Occipital lobe (tissue), 1 donor: ENCODE measurements at regions not wholly inside any gene's neighbourhood (a gene's known extent, or its start where the extent isn't known, plus 50 kb on each side); places are given as distances from the start of the nearest gene placed in this dataset.

Experiments
- DNase-seq: peaks from one replicate; lab custom pipeline; 2025; lab: John Stamatoyannopoulos, UW

- DNase-seq, result no peak
These were observed 1396.1 kb upstream of the TMEFF2 start for GRCh38 chr2:193590831-193591230.

DNA sequence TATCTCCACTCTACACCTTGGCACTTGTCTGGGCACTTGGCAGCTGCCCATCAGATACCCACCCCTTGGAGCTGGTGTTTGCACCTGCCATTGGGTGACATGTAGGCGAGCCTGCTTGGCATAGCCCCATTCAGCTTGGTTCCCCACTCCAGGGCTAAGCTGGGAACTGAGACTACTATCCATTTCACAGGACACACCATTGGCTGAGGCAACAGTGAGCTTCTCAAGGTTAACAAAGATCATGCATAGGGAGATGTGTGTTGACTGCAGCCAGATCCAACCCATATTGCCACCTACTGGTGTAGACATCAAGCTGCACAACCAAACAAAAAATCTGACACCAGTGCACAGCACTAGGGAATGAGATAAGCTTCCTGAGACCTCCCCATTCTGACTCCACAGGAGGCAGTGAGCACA, 1389.8 kb upstream of the TMEFF2 start:
- DNase-seq, result no peak

DNA sequence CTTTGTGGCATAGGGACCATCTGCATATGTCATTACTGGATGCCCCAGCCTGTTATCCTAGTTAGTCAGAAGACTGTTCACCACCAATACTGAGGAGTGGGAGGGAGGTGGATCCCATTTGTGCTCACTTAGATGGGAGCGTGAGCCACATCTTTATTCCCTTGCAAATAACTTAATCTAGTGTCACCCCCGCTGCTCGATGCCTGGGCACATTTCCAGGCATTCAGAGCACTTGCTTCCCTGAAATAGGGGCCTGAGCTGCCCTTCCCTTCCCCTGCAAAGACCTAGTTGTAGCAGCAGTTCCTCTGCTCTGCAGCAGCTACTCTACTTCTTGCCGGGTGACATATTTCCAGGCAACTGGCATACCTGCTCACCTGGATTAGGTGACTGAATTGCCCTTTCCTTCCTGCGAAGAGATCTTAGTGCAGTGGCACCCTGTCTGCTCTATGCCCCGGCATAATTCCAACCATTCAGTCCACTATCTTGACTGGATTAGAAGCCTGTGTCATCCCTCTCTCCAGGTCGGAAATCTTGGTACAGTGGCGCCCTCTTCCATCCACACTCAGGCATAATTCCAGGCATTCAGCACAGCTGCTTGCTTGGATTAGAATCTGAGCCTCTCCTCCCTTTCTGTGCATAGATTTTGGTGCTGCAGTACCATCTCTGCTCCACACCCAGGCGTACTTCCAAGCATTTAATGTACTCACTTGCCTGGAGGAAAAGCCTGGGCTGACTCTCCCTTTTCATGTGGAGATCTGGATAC, 1389.1 kb upstream of the TMEFF2 start:
- DNase-seq, result no peak

DNA sequence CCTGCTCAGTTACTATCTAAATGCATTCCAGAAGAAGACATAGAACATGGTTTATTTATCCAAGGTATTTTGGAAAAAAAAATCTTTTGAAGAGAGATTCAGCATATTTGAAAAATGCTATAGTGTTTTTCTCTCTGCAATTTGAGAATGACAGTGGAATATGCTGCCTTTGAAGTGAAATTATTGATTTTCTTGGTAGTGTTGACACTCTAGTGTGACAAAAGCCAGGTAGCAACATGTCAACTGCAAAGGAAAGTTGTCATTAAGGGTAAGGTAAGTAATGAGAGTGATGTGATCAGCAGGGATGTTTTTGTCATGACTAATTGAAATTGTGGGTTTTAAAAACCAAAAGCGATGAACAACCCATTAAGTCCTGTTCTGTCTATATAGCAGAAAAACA, 1387.1 kb upstream of the TMEFF2 start:
- DNase-seq, result no peak

- DNase-seq, result no peak
These were observed 1385.6 kb upstream of the TMEFF2 start for GRCh38 chr2:193580176-193580950.

DNA sequence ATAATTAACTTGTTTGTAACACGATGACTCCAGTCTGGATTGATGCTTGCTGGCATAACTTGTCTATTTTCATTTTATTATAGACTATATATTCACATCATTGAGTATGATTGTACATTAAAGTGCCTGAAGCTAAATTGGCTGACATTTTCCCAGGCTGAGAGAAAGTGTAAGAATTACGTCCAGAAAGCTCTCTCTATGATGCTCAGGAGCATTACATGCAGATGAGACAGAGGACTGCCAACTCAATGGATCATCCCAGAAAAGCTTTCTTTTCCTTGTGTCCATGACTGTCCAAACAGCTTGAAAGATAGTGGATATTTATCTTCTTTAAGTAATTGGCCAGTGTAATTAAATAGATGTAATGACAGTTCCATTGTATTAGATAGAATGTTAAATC, 1372.2 kb upstream of the TMEFF2 start:
- no peak for DNase-seq

DNA sequence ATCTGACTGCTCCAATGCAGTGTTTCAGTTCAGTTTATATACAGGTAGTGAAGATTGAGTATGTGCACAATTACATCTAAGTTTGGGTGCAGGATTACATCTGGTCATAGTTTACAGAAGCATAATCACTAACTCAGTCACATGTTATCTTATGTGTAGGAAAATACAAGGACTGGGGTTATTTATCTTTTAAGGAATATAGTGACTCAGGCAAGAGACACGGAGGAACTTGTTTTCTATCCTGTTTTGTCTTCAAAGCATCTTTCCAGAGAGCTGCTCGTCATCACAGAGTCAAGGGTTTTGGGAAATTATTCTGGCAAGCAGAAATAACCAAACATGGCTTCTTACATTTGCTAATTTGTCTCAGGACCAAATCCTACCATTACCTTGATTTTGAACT, 1371.5 kb upstream of the TMEFF2 start:
- DNase-seq, result no peak

GRCh38 chr2:193562031-193562430, 1367.3 kb upstream of the TMEFF2 start:
- DNase-seq, result no peak

DNA sequence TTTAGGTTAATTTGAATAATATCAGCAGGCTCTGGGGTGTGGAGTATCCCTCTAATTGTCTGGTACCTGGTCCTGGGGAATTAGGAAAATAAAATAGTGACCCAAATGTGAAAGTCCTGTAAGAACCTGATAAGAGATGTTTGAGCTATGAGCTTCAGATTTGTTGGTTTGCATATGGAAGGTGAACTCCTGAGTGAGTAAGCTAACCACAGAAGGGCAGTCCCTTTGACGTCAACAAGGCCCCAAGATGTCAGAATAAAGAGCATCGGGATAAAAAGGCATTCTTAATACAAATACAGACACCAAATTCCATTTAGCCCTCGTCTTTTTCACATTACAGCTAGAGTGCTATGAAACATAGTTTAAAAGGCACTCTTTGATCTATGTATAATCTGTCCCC, 1366.3 kb upstream of the TMEFF2 start:
- no peak for DNase-seq

DNA sequence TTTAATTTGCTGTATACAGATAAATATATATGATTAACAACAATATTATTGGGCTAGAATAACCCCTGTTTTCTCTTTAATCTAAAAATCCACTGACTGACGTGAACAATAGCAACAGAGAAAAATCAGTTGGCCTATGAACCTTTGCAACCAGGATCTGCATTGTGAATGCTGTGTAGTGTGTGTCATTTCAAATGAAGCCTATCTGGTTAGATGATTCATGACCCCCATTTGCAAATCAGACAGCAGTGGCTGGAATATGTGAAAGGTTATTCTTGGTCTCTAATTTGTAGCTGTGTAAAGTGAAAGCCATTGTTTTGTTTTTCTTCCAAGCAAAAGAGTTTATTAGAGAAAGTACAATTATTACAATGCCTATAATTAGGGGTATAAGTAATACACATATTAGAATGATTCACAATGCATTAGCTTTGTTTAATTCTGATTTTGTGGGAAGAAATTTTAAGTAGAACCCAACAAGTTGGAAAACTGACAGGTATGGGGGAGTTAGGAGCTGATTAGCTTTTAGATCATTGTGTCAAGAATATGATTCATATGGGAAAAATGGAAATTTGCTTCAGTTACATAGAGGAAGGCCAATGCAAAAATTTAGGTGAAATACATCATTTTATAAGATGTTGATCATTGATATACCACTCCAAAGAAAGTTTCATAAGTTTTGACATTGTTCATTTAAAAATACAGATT, 1362.2 kb upstream of the TMEFF2 start:
- no peak for DNase-seq

GRCh38 chr2:193549661-193550060, 1354.9 kb upstream of the TMEFF2 start:
- no peak for DNase-seq

- no peak for DNase-seq
These were observed 1348.0 kb upstream of the TMEFF2 start for GRCh38 chr2:193542762-193543161.

- no peak for DNase-seq
These were observed 1344.5 kb upstream of the TMEFF2 start for GRCh38 chr2:193539188-193539587.

DNA sequence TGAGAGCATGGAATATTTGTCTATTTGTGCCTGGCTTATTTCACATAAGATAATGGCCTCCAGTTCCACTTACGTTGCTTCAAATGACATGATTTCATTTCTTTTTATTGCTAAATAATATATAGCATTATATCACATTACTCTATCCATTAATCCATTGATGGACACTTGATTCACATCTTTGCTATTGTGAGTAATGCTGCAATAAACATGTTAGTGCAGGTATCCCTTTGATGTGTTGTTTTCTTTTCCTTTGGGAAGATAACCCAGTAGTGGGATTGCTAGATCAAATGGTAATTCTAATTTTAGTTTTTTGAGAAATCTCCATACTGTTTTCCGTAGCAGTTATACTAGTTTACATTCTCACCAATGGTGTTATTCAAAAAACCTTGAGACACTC, 1343.3 kb upstream of the TMEFF2 start:
- DNase-seq, result no peak

- no peak for DNase-seq
These were observed 1342.8 kb upstream of the TMEFF2 start for GRCh38 chr2:193537531-193537930.

GRCh38 chr2:193528458-193528857, 1333.7 kb upstream of the TMEFF2 start:
- no peak for DNase-seq

DNA sequence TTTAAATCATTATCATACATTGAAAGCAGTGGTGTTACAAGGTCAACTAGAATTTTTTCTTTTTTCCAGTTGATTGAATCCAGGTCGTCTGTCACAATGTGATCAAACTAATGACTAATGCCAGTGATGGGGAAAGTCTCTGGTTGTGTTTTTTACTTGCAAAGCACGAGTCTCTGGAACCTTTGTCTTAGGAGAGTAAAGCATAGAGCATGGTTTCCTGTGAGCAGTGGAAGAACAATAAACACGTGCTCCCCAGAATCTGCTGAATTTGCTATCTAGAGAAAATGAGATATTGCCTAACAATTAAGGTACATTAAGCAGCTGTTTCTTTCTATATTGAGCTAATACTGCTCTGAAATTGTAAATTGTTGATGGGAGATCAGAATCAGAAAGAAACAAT, 1332.4 kb upstream of the TMEFF2 start:
- DNase-seq, result no peak

DNA sequence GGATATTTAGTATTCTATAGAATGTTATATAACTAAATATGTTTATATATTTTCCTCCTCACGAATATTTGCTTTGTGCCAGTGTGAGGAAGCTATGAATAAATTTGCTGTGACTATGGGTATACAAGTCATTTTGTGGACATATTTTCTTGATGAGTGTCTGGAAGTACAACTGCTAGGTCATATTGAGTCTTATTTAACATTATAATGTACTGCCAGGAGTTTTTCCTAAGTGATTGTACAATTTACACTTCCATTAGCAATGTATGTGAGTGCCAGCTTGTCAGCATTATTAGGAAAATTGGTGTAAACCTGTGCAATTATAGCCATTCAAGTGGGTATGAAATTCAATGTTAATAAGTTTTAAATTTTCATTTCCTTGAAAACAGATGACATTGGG, 1328.9 kb upstream of the TMEFF2 start:
- no peak for DNase-seq

- DNase-seq, result no peak
These were observed 1326.8 kb upstream of the TMEFF2 start for GRCh38 chr2:193521523-193521922.

DNA sequence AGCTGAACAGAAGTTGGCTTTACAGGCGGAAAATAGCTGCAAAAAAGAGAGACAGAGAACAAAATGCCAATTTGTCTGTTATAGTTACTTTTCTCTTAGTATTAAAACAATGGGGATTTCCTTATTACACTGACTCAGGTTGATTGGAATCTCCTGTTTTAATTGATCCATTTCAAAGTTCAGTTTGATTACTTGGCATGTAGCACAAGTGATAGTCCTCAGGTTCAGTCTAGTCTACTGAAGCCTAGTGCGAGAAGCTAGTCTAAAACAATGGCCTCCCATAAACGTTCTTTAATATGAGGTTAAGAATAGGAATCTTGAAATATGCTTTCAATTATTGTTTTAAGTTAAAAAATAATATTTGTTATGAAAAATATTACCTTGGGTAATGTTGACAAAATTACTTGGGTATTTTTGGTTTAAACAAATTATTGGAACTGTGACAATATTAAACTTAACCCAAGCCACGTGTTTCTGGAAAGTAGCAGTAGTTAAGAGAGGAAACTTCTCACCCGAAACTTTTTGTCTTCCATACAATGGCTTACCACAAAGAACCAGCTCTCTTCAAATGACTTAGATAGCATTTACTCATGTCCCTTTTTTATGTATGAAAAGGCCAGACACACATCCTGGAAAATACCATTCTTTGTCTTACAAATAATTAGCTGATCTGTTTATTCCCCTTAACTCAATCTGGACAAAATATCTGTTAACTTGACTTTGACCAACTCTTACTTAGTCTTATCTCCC, 1326.2 kb upstream of the TMEFF2 start:
- DNase-seq, result no peak

GRCh38 chr2:193518041-193518817, 1323.5 kb upstream of the TMEFF2 start:
- no peak for DNase-seq
